ENCODE measurements at regions not wholly inside any gene's neighbourhood (a gene's known extent, or its start where the extent isn't known, plus 50 kb on each side); places are given as distances from the start of the nearest gene placed in this dataset.

- no peak for DNase-seq (ENCODE audit: low read depth)
Measured at GRCh38 chr1:39107341-39108290, 81.5 kb downstream of the NDUFS5 start.

GRCh38 chr1:39109644-39110043, 83.5 kb downstream of the NDUFS5 start:
- DNase-seq (ENCODE audit: low read depth), result no peak

GRCh38 chr1:39110325-39110851, 84.2 kb downstream of the NDUFS5 start:
- no peak for DNase-seq (ENCODE audit: low read depth)

GRCh38 chr1:39110882-39111281, 84.7 kb downstream of the NDUFS5 start:
- DNase-seq (ENCODE audit: low read depth), result no peak

GRCh38 chr1:39113109-39113743, 87.1 kb downstream of the NDUFS5 start:
- no peak for DNase-seq (ENCODE audit: low read depth)

GRCh38 chr1:39115271-39116110, 89.0 kb upstream of the MACF1 start:
- DNase-seq (ENCODE audit: low read depth), result no peak

- DNase-seq (ENCODE audit: low read depth), result no peak
Measured at GRCh38 chr1:39116116-39116607, 88.3 kb upstream of the MACF1 start.

- DNase-seq (ENCODE audit: low read depth), result no peak
Measured at GRCh38 chr1:39116860-39117728, 87.4 kb upstream of the MACF1 start.

- DNase-seq (ENCODE audit: low read depth), result no peak
Measured at GRCh38 chr1:39117899-39118450, 86.5 kb upstream of the MACF1 start.

- DNase-seq (ENCODE audit: low read depth), result no peak
Measured at GRCh38 chr1:39122056-39122455, 82.4 kb upstream of the MACF1 start.

GRCh38 chr1:39124282-39124681, 80.2 kb upstream of the MACF1 start:
- no peak for DNase-seq (ENCODE audit: low read depth)

GRCh38 chr1:39127513-39127912, 77.0 kb upstream of the MACF1 start:
- DNase-seq (ENCODE audit: low read depth), result no peak

- no peak for DNase-seq (ENCODE audit: low read depth)
Measured at GRCh38 chr1:39128126-39128525, 76.4 kb upstream of the MACF1 start.

- DNase-seq (ENCODE audit: low read depth), result no peak
Measured at GRCh38 chr1:39128959-39129358, 75.5 kb upstream of the MACF1 start.

GRCh38 chr1:39129514-39129913, 75.0 kb upstream of the MACF1 start:
- DNase-seq (ENCODE audit: low read depth), result no peak

GRCh38 chr1:39130325-39130724, 74.2 kb upstream of the MACF1 start:
- DNase-seq (ENCODE audit: low read depth), result no peak

- DNase-seq (ENCODE audit: low read depth), result no peak
Measured at GRCh38 chr1:39131940-39132339, 72.6 kb upstream of the MACF1 start.

GRCh38 chr1:39132505-39133339, 71.8 kb upstream of the MACF1 start:
- no peak for DNase-seq (ENCODE audit: low read depth)

- DNase-seq (ENCODE audit: low read depth), result no peak
Measured at GRCh38 chr1:39133340-39133684, 71.2 kb upstream of the MACF1 start.

GRCh38 chr1:39134768-39135333, 69.6 kb upstream of the MACF1 start:
- DNase-seq (ENCODE audit: low read depth), result no peak
